Vagina (tissue), 2 donors: ENCODE measurements at regions not wholly inside any gene's neighbourhood (a gene's known extent, or its start where the extent isn't known, plus 50 kb on each side); places are given as distances from the start of the nearest gene placed in this dataset.

Source experiments
- POLR2A ChIP-seq, 2 donors: fragments of 450-650 bp; IDR thresholded peaks; one replicate each; pipeline ENCODE4 v1.6.1; 2017; ENCODE audit warnings: antibody characterized with exemption in 2 of 2, mild to moderate bottlenecking in 2 of 2, moderate library complexity in 2 of 2
- POLR2AphosphoS5 ChIP-seq, 2 donors: sonication (generic); formaldehyde crosslinking; IDR thresholded peaks; one replicate each; pipeline ENCODE4 v1.9.0; 2017; ENCODE audit warnings: antibody characterized with exemption in 2 of 2, mild to moderate bottlenecking in 2 of 2, low read depth in 1 of 2; ENCODE audit not compliant: insufficient read depth in 1 of 2
- TF ChIP-seq, protein P1 (sequence below), 3 experiments: fragments of 450-650 bp in 2 of 3; fragments of 200-600 bp in 1 of 3; sonication (generic) in 1 of 3; IDR thresholded peaks; one replicate each; pipeline ENCODE4 v1.5.1; 2017 to 2019; ENCODE audit warnings: antibody characterized with exemption in 3 of 3, mild to moderate bottlenecking in 2 of 3, moderate library complexity in 2 of 3

DNA sequence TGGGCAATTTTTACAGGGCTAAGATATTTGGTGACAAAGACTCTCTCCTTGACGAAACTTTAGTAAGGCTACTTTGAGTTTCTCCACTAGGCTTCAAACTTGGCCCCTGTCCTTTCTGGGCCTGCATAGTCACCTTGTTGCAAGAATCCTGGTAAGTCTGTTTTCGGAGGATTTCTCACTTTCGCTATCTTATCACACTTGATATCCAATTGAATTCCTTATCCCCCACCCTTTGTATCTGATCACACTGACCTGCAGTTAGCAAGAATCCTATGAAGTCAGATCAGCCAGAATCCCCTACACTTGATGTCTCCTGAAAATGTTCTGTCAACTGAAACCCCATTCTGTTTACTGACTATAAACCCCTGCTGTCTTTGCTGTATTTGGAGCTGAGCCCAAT lies 499.8 kb upstream of the GCFC2 start:
- TF ChIP-seq, protein P1, sequence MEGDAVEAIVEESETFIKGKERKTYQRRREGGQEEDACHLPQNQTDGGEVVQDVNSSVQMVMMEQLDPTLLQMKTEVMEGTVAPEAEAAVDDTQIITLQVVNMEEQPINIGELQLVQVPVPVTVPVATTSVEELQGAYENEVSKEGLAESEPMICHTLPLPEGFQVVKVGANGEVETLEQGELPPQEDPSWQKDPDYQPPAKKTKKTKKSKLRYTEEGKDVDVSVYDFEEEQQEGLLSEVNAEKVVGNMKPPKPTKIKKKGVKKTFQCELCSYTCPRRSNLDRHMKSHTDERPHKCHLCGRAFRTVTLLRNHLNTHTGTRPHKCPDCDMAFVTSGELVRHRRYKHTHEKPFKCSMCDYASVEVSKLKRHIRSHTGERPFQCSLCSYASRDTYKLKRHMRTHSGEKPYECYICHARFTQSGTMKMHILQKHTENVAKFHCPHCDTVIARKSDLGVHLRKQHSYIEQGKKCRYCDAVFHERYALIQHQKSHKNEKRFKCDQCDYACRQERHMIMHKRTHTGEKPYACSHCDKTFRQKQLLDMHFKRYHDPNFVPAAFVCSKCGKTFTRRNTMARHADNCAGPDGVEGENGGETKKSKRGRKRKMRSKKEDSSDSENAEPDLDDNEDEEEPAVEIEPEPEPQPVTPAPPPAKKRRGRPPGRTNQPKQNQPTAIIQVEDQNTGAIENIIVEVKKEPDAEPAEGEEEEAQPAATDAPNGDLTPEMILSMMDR (IDR thresholded peaks at IDR 0.05), result no peak
- TF ChIP-seq POLR2AphosphoS5 (IDR thresholded peaks at IDR 0.05; ENCODE audit: insufficient read depth in 1 of 2, low read depth in 1 of 2), result no peak
- TF ChIP-seq POLR2A (IDR thresholded peaks at IDR 0.05), result no peak
